B cell (primary cell): ENCODE measurements at regions not wholly inside any gene's neighbourhood (a gene's known extent, or its start where the extent isn't known, plus 50 kb on each side); places are given as distances from the start of the nearest gene placed in this dataset.

Source experiments
- ATAC-seq: fragments of 200-7000 bp; cut with Tn5 transposase; one replicate; pipeline ENCODE4 v1.10.0; 2021; ENCODE audit warnings: low read depth, mild to moderate bottlenecking, moderate number of reproducible peaks, moderate library complexity
- CTCF ChIA-PET: fragments of 350-600 bp; sonication (Branson Sonifier 250); formaldehyde crosslinking; loops from one replicate; lab custom pipeline; 2021; ENCODE audit warnings: antibody characterized with exemption, inconsistent platforms; lab: Charles Lee
- POLR2A ChIA-PET: fragments of 350-600 bp; sonication (Branson Sonifier 250); formaldehyde crosslinking; loops from one replicate; lab custom pipeline; 2021; ENCODE audit warnings: antibody characterized with exemption; lab: Charles Lee
- DNase-seq: peaks from one replicate; pipeline ENCODE4 v3.0.0; 2013
- H2AFZ ChIP-seq: 2 replicates; pipeline ENCODE4 v1.6.1; 2012; ENCODE audit warnings: mild to moderate bottlenecking, low read depth, low read length; ENCODE audit not compliant: insufficient read depth, poor library complexity, severe bottlenecking
- H3K27ac ChIP-seq, 2 donors: 1 replicate in 1 of 2; 2 replicates in 1 of 2; pipeline ENCODE4 v1.5.1; 2012 to 2013; ENCODE audit warnings: low read length in 2 of 2, mild to moderate bottlenecking in 2 of 2, moderate library complexity in 1 of 2
- H3K27me3 ChIP-seq, 4 experiments: fragments of 200-600 bp in 1 of 4; sonication (generic) in 1 of 4; replicated peaks in 1 of 4; 1 replicate in 2 of 4; 2 replicates in 2 of 4; pipeline versions ENCODE4 v1.6.1 to v1.7.0; 2013 to 2016; ENCODE audit warnings: low read length in 3 of 4, mild to moderate bottlenecking in 2 of 4, mixed read lengths in 1 of 4, moderate library complexity in 1 of 4; ENCODE audit not compliant: insufficient read depth in 4 of 4, control insufficient read depth in 3 of 4; ENCODE audit errors: control extremely low read depth in 1 of 4
- H3K36me3 ChIP-seq, 2 experiments: replicated peaks in 1 of 2; 1 replicate in 1 of 2; 2 replicates in 1 of 2; pipeline versions ENCODE4 v1.6.1 to v1.7.1; 2013; ENCODE audit warnings: low read length in 1 of 2; ENCODE audit not compliant: insufficient read depth in 2 of 2, control insufficient read depth in 1 of 2; ENCODE audit errors: control extremely low read depth in 1 of 2, extremely low read depth in 1 of 2
- H3K4me1 ChIP-seq, 2 donors: fragments of 200-600 bp in 1 of 2; sonication (generic) in 1 of 2; 1 replicate in 1 of 2; 2 replicates in 1 of 2; pipeline versions ENCODE4 v1.5.1 to v1.6.1; 2013 to 2017; ENCODE audit warnings: low read length in 2 of 2; ENCODE audit not compliant: control insufficient read depth in 2 of 2, insufficient read depth in 2 of 2
- H3K4me2 ChIP-seq: replicated peaks from 2 replicates; pipeline ENCODE3; 2012; ENCODE audit warnings: mild to moderate bottlenecking, low read depth, low read length; ENCODE audit not compliant: poor library complexity, severe bottlenecking
- H3K4me3 ChIP-seq, 5 experiments: fragments of 200-600 bp in 1 of 5; sonication (generic) in 1 of 5; 1 replicate in 3 of 5; 2 replicates in 2 of 5; pipeline versions ENCODE4 v1.5.1 to v1.7.0; 2011 to 2016; ENCODE audit warnings: low read length in 4 of 5, mild to moderate bottlenecking in 4 of 5, low read depth in 2 of 5, control low read depth in 1 of 5, moderate library complexity in 1 of 5; ENCODE audit not compliant: insufficient read depth in 1 of 5; ENCODE audit errors: control extremely low read depth in 1 of 5, extremely low read depth in 1 of 5
- H3K79me2 ChIP-seq: fragments of 200-600 bp; sonication (generic); one replicate; pipeline ENCODE4 v1.6.0; 2016; ENCODE audit warnings: low read length; ENCODE audit not compliant: control insufficient read depth, insufficient read depth
- H3K9ac ChIP-seq: fragments of 200-600 bp; sonication (generic); 2 replicates; pipeline ENCODE4 v1.6.1; 2017; ENCODE audit warnings: mild to moderate bottlenecking, low read length, moderate library complexity
- H3K9me3 ChIP-seq, 3 donors: one replicate each; pipeline versions ENCODE4 v1.6.1 to v1.7.1; 2013; ENCODE audit warnings: low read length in 2 of 3; ENCODE audit not compliant: control insufficient read depth in 2 of 3, insufficient read depth in 1 of 3; ENCODE audit errors: control extremely low read depth in 1 of 3
- H4K20me1 ChIP-seq: 2 replicates; pipeline ENCODE4 v1.6.0; 2012; ENCODE audit warnings: mild to moderate bottlenecking, low read length; ENCODE audit not compliant: insufficient read depth, control insufficient read depth, poor library complexity, severe bottlenecking
- H3K27ac Mint-ChIP-seq: one replicate; pipeline ENCODE4 v1.8.0; 2021; ENCODE audit warnings: mixed read lengths
- H3K27me3 Mint-ChIP-seq: one replicate; pipeline ENCODE4 v1.8.0; 2021; ENCODE audit warnings: mixed read lengths
- H3K4me1 Mint-ChIP-seq: one replicate; pipeline ENCODE4 v1.8.0; 2021; ENCODE audit warnings: mixed read lengths
- H3K4me3 Mint-ChIP-seq: one replicate; pipeline ENCODE4 v1.8.0; 2021; ENCODE audit warnings: mixed read lengths
- H3K9me3 Mint-ChIP-seq: one replicate; pipeline ENCODE4 v1.8.0; 2022; ENCODE audit warnings: mixed read lengths; ENCODE audit not compliant: insufficient read depth
- CTCF ChIP-seq: fragments of 200-600 bp; IDR thresholded peaks from one replicate; pipeline ENCODE4 v1.8.0; 2022; ENCODE audit warnings: antibody characterized with exemption, mild to moderate bottlenecking
- EZH2 ChIP-seq: IDR thresholded peaks from 2 replicates; pipeline ENCODE4 v1.6.1; 2012; ENCODE audit warnings: borderline replicate concordance, low read depth, mild to moderate bottlenecking, moderate library complexity, low read length; ENCODE audit not compliant: insufficient read depth, poor library complexity, severe bottlenecking
- WGBS: methylation state at CpG from one replicate; pipeline ENCODE4 v1.1.5; 2013; ENCODE audit warnings: missing lambda C conversion rate; ENCODE audit not compliant: insufficient coverage; 5-methylcytosine and 5-hydroxymethylcytosine counted together
- intact Hi-C: fragments of 100-400 bp; cut with micrococcal nuclease; formaldehyde crosslinking; loops from one replicate; pipeline ENCODE4 v1.10.0; 2022

GRCh38 chr2:128809259-128809636, 490.6 kb upstream of the HS6ST1 start:
- Histone ChIP-seq H3K79me2 (no peaks in the 10 kb centered on the region), H4K20me1 (no peaks in the 10 kb centered on the region), H3K4me2 (no peak overlapping the region), H3K27me3 (peaks cover 0 to 8% (median 1%) of the 10 kb centered on the region in 4 experiments), H3K9ac (no peak overlapping the region), H3K27ac (no peak overlapping the region), H2AFZ (no peak overlapping the region), H3K9me3 (peaks cover 0 to 21% (median 0%) of the 10 kb centered on the region in 3 donors), H3K4me1 (no peaks in the 10 kb centered on the region), H3K36me3 (no peaks in the 10 kb centered on the region), H3K4me3 (no peak overlapping the region)
- H3K4me1 Mint-ChIP-seq, result no peaks in the 10 kb centered on the region
- DNase-seq, result no peak
- no peaks in the 10 kb centered on the region for H3K9me3 Mint-ChIP-seq
- ChIA-PET POLR2A (no interaction called here), CTCF (no interaction called here)
- TF ChIP-seq EZH2 (no peak), CTCF (no peak)
- H3K27me3 Mint-ChIP-seq, result peaks cover 17% of the 10 kb centered on the region
- no peak overlapping the region for H3K4me3 Mint-ChIP-seq
- WGBS, result 100% methylated on average over 1 of the region's 1 CpG
- intact Hi-C loops, result no loop called here
- no peak for ATAC-seq
- H3K27ac Mint-ChIP-seq, result no peak overlapping the region

GRCh38 chr2:128809880-128810279, 491.2 kb upstream of the HS6ST1 start:
- H3K79me2 ChIP-seq, result no peaks in the 10 kb centered on the region
- no peak overlapping the region for H3K9ac ChIP-seq
- H3K4me3 Mint-ChIP-seq, result no peak overlapping the region
- no peaks in the 10 kb centered on the region for H4K20me1 ChIP-seq
- H3K4me3 ChIP-seq, result no peak overlapping the region
- H3K27ac ChIP-seq, result no peak overlapping the region
- no peaks in the 10 kb centered on the region for H3K4me1 ChIP-seq
- no peak for ATAC-seq
- no peak overlapping the region for H2AFZ ChIP-seq
- DNase-seq, result no peak
- peaks cover 17% of the 10 kb centered on the region for H3K27me3 Mint-ChIP-seq
- no CpG with 5 or more reads among the region's 3 CpGs for WGBS
- peaks cover 0 to 8% (median 1%) of the 10 kb centered on the region in 4 experiments for H3K27me3 ChIP-seq
- H3K9me3 ChIP-seq, result peaks cover 0 to 21% (median 0%) of the 10 kb centered on the region in 3 donors
- no peaks in the 10 kb centered on the region for H3K4me1 Mint-ChIP-seq
- POLR2A ChIA-PET, result no interaction called here
- no peaks in the 10 kb centered on the region for H3K9me3 Mint-ChIP-seq
- intact Hi-C loops, result no loop called here
- no peak overlapping the region for H3K27ac Mint-ChIP-seq
- TF ChIP-seq CTCF, result no peak
- no peak for TF ChIP-seq EZH2
- CTCF ChIA-PET, result no interaction called here
- no peak overlapping the region for H3K4me2 ChIP-seq
- no peaks in the 10 kb centered on the region for H3K36me3 ChIP-seq
